Hematopoietic multipotent progenitor cell treated with erythropoietin and hydrocortisone succinate and interleukin-3 and kit ligand, for 4 days (in vitro differentiated cells): ENCODE measurements at regions not wholly inside any gene's neighbourhood (a gene's known extent, or its start where the extent isn't known, plus 50 kb on each side); places are given as distances from the start of the nearest gene placed in this dataset.
"Not testable (repeated sequence)": the region's sequence is repeated elsewhere in the genome, so short reads cannot be mapped to it uniquely, and the experiment has no call there.

Source experiments
- DNase-seq: peaks from one replicate; pipeline ENCODE4 v3.0.0-alpha.2; 2015

GRCh38 chr11:37248145-37248544 is 650.1 kb upstream of the RAG2 start:
- no peak for DNase-seq

- DNase-seq: not testable (repeated sequence)
These were observed 648.1 kb upstream of the RAG2 start for GRCh38 chr11:37246092-37246491.

- DNase-seq: no peak
These were observed 632.8 kb upstream of the RAG2 start for GRCh38 chr11:37230865-37231264.

- DNase-seq: no peak
These were observed 625.9 kb upstream of the RAG2 start for GRCh38 chr11:37223962-37224361.

- no peak for DNase-seq
These were observed 605.0 kb upstream of the RAG2 start for GRCh38 chr11:37203006-37203405.

- DNase-seq: no peak
These were observed 601.0 kb upstream of the RAG2 start for GRCh38 chr11:37199082-37199481.

- no peak for DNase-seq
These were observed 586.3 kb upstream of the RAG2 start for GRCh38 chr11:37184326-37184725.

GRCh38 chr11:37182031-37182430 is 584.0 kb upstream of the RAG2 start:
- DNase-seq: no peak

- no peak for DNase-seq
These were observed 579.7 kb upstream of the RAG2 start for GRCh38 chr11:37177721-37178120.

GRCh38 chr11:37171451-37171850 is 573.4 kb upstream of the RAG2 start:
- no peak for DNase-seq

GRCh38 chr11:37170311-37170710 is 572.3 kb upstream of the RAG2 start:
- no peak for DNase-seq

- DNase-seq: not testable (repeated sequence)
These were observed 547.4 kb upstream of the RAG2 start for GRCh38 chr11:37145434-37145833.

- DNase-seq: no peak
These were observed 544.6 kb upstream of the RAG2 start for GRCh38 chr11:37142591-37142990.

GRCh38 chr11:37141707-37142106 is 543.7 kb upstream of the RAG2 start:
- DNase-seq: no peak

GRCh38 chr11:37135606-37136005 is 537.6 kb upstream of the RAG2 start:
- DNase-seq: not testable (repeated sequence)

- DNase-seq: no peak
These were observed 536.6 kb upstream of the RAG2 start for GRCh38 chr11:37134637-37135036.

GRCh38 chr11:37124384-37124783 is 526.3 kb upstream of the RAG2 start:
- DNase-seq: no peak

- DNase-seq: no peak
These were observed 517.9 kb upstream of the RAG2 start for GRCh38 chr11:37115963-37116362.

- DNase-seq: no peak
These were observed 512.3 kb upstream of the RAG2 start for GRCh38 chr11:37110385-37110784.

- no peak for DNase-seq
These were observed 511.2 kb upstream of the RAG2 start for GRCh38 chr11:37109286-37109585.

GRCh38 chr11:37108436-37109285 is 510.6 kb upstream of the RAG2 start:
- peak; percentile 29 for DNase-seq

GRCh38 chr11:37107831-37108230 is 509.8 kb upstream of the RAG2 start:
- DNase-seq: no peak

- peak; percentile 8 for DNase-seq
These were observed 509.4 kb upstream of the RAG2 start for GRCh38 chr11:37107415-37107814.

GRCh38 chr11:37105427-37105826 is 507.4 kb upstream of the RAG2 start:
- no peak for DNase-seq

GRCh38 chr11:37104380-37104779 is 506.3 kb upstream of the RAG2 start:
- DNase-seq: no peak
